ENCODE measurements at regions not wholly inside any gene's neighbourhood (a gene's known extent, or its start where the extent isn't known, plus 50 kb on each side); places are given as distances from the start of the nearest gene placed in this dataset.
A peak's percentile ranks its signal among the peaks of the same experiment; 100 is the strongest.

- no peak for TF ChIP-seq CTCF (IDR thresholded peaks at IDR 0.05; ENCODE audit: low read depth, low read length)
- H3K4me3 ChIP-seq (replicated peaks in 1 of 2; ENCODE audit: low read depth in 2 of 2, low read length in 2 of 2) = no peak overlapping the region
- no peak for DNase-seq (ENCODE audit: low read depth in 2 of 2)
Observed at GRCh38 chr1:63128556-63128955, 193.8 kb upstream of the FOXD3 start.

GRCh38 chr1:63129184-63129583 is 193.2 kb upstream of the FOXD3 start:
- DNase-seq (ENCODE audit: low read depth in 2 of 2) = no peak
- no peak for TF ChIP-seq CTCF (IDR thresholded peaks at IDR 0.05; ENCODE audit: low read depth, low read length)
- H3K4me3 ChIP-seq (replicated peaks in 1 of 2; ENCODE audit: low read depth in 2 of 2, low read length in 2 of 2) = no peak overlapping the region

GRCh38 chr1:63129855-63130254 is 192.5 kb upstream of the FOXD3 start:
- DNase-seq (ENCODE audit: low read depth in 2 of 2) = peak in 1 of 2 donors; percentile 11
- no peak overlapping the region for H3K4me3 ChIP-seq (replicated peaks in 1 of 2; ENCODE audit: low read depth in 2 of 2, low read length in 2 of 2)
- TF ChIP-seq CTCF (IDR thresholded peaks at IDR 0.05; ENCODE audit: low read depth, low read length) = no peak

GRCh38 chr1:63134501-63135173 is 187.7 kb upstream of the FOXD3 start:
- no peak for DNase-seq (ENCODE audit: low read depth in 2 of 2)
- no peak overlapping the region for H3K4me3 ChIP-seq (replicated peaks in 1 of 2; ENCODE audit: low read depth in 2 of 2, low read length in 2 of 2)
- no peak for TF ChIP-seq CTCF (IDR thresholded peaks at IDR 0.05; ENCODE audit: low read depth, low read length)

GRCh38 chr1:63135174-63135512 is 187.2 kb upstream of the FOXD3 start:
- no peak for DNase-seq (ENCODE audit: low read depth in 2 of 2)
- no peak overlapping the region for H3K4me3 ChIP-seq (replicated peaks in 1 of 2; ENCODE audit: low read depth in 2 of 2, low read length in 2 of 2)
- TF ChIP-seq CTCF (IDR thresholded peaks at IDR 0.05; ENCODE audit: low read depth, low read length) = no peak

GRCh38 chr1:63135801-63136200 is 186.6 kb upstream of the FOXD3 start:
- TF ChIP-seq CTCF (IDR thresholded peaks at IDR 0.05; ENCODE audit: low read depth, low read length) = no peak

GRCh38 chr1:63142001-63142400 is 180.4 kb upstream of the FOXD3 start:
- DNase-seq (ENCODE audit: low read depth in 2 of 2) = no peak
- no peak for TF ChIP-seq CTCF (IDR thresholded peaks at IDR 0.05; ENCODE audit: low read depth, low read length)
- no peak overlapping the region for H3K4me3 ChIP-seq (replicated peaks in 1 of 2; ENCODE audit: low read depth in 2 of 2, low read length in 2 of 2)

More at GRCh38 chr1:63135801-63136200, 186.6 kb upstream of the FOXD3 start:
- H3K4me3 ChIP-seq (replicated peaks in 1 of 2; ENCODE audit: low read depth in 2 of 2, low read length in 2 of 2) = no peak overlapping the region
- DNase-seq (ENCODE audit: low read depth in 2 of 2) = no peak

Data from cardiac fibroblast (primary cell).